Thoracic aorta (tissue), 2 donors: ENCODE measurements at regions not wholly inside any gene's neighbourhood (a gene's known extent, or its start where the extent isn't known, plus 50 kb on each side); places are given as distances from the start of the nearest gene placed in this dataset.
"Not testable (repeated sequence)": the region's sequence is repeated elsewhere in the genome, so short reads cannot be mapped to it uniquely, and the experiment has no call there.

Experiments used
- ATAC-seq: fragments of 150-250 bp; one replicate; pipeline ENCODE4 v1.8.0; 2017; ENCODE audit warnings: low read depth; ENCODE audit not compliant: insufficient number of reproducible peaks, low FRiP score
- DNase-seq: peaks from one replicate; pipeline ENCODE4 v3.0.0-alpha.2; 2020; ENCODE audit warnings: low spot score
- H3K27ac ChIP-seq, 2 donors: fragments of 200-600 bp; sonication (generic); 1 replicate in 1 of 2; 2 replicates in 1 of 2; pipeline ENCODE4 v1.5.1; 2016; ENCODE audit warnings: mild to moderate bottlenecking in 2 of 2, moderate library complexity in 2 of 2
- H3K27me3 ChIP-seq: fragments of 200-600 bp; sonication (generic); replicated peaks from 2 replicates; pipeline ENCODE4 v1.6.0; 2016; ENCODE audit warnings: mild to moderate bottlenecking; ENCODE audit not compliant: insufficient read depth
- H3K36me3 ChIP-seq: fragments of 200-600 bp; sonication (generic); one replicate; pipeline ENCODE4 v1.5.1; 2016
- H3K4me1 ChIP-seq, 2 donors: fragments of 200-600 bp; sonication (generic); 1 replicate in 1 of 2; 2 replicates in 1 of 2; pipeline versions ENCODE4 v1.5.1 to v1.6.0; 2016; ENCODE audit warnings: low read depth in 2 of 2, mild to moderate bottlenecking in 1 of 2; ENCODE audit not compliant: control insufficient read depth in 1 of 2
- H3K4me3 ChIP-seq: fragments of 200-600 bp; sonication (generic); 2 replicates; pipeline ENCODE4 v1.5.1; 2016; ENCODE audit warnings: mild to moderate bottlenecking
- H3K9me3 ChIP-seq: fragments of 200-600 bp; sonication (generic); 2 replicates; pipeline ENCODE4 v1.5.1; 2016
- CTCF ChIP-seq: fragments of 200-600 bp; sonication (generic); IDR thresholded peaks from one replicate; pipeline ENCODE4 v1.5.1; 2019; ENCODE audit warnings: antibody characterized with exemption

DNA sequence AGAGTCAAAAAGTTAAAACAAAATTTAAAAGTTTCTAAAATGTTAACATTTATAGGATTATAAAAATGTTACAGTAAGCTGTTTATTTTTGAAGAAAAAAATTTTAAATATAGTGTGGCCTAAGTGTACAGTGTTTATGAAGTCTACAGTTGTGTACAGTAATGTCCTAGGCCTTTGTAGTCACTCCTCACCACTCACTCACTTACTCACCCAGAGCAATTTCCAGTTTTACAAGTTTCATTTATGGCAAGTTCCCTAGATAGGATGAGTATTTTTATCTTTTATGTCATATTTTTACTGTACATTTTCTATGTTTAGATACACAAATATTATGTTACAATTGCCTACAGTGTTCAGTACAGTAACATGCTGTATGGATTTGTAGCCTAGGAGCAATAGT, 419.9 kb downstream of the ARL4A start:
- H3K27ac ChIP-seq: no peak overlapping the region
- H3K9me3 ChIP-seq: no peaks in the 10 kb centered on the region
- no peaks in the 10 kb centered on the region for H3K27me3 ChIP-seq
- no peaks in the 10 kb centered on the region for H3K4me1 ChIP-seq
- no peaks in the 10 kb centered on the region for H3K36me3 ChIP-seq
- H3K4me3 ChIP-seq: no peak overlapping the region
- no peak for TF ChIP-seq CTCF
- DNase-seq (no peak), ATAC-seq (no peak)

DNA sequence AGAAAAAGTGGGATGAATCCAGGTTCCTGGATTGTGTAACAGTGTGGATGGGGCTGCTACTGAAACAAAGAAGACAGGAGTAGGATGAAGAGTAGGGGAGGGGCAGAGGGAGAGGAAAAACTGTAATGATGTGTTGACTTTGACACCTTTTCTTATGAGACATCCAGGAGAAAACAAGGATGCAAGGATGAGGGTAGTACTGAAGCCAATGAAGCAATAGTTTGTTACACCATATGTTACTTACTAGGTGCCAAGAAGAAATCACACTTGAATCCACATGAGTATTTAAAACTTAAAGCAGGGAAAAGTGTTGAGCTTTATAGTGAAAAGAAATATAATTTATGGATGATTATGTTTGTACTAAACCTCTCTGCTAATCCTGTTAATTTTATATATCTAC, 420.6 kb downstream of the ARL4A start:
- H3K27me3 ChIP-seq: no peaks in the 10 kb centered on the region
- ATAC-seq: no peak
- H3K4me1 ChIP-seq: no peaks in the 10 kb centered on the region
- no peak overlapping the region for H3K27ac ChIP-seq
- TF ChIP-seq CTCF: no peak
- no peaks in the 10 kb centered on the region for H3K36me3 ChIP-seq
- no peak overlapping the region for H3K4me3 ChIP-seq
- no peak for DNase-seq
- no peaks in the 10 kb centered on the region for H3K9me3 ChIP-seq

DNA sequence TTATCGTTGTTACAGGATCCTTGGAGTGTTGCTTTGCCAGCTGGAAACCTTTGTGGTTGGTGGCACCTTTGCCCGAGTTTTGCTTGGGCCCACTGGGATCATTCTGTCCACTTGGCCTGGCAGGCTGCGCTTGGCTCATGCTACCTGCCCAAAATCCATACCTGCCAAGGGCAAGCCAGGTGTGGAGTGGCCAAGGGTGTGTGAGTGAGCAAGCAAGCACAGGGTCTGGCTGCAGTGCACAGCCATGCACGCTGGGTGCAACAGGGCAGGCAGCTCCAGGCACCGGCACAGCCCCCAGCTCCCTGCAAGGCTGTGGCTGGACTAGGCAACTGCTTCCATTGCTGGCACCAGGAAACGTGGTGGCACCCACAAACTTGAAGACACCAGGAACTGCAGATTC, 421.8 kb downstream of the ARL4A start:
- Histone ChIP-seq H3K4me3 (no peak overlapping the region), H3K36me3 (no peaks in the 10 kb centered on the region), H3K9me3 (no peaks in the 10 kb centered on the region), H3K27ac (no peak overlapping the region), H3K4me1 (no peaks in the 10 kb centered on the region), H3K27me3 (no peaks in the 10 kb centered on the region)
- ATAC-seq (no peak), DNase-seq (no peak)
- no peak for TF ChIP-seq CTCF

GRCh38 chr7:13110107-13110506, 422.7 kb downstream of the ARL4A start:
- ATAC-seq (no peak), DNase-seq (no peak)
- H3K27me3 ChIP-seq: no peaks in the 10 kb centered on the region
- TF ChIP-seq CTCF: no peak
- no peaks in the 10 kb centered on the region for H3K9me3 ChIP-seq
- no peaks in the 10 kb centered on the region for H3K4me1 ChIP-seq
- no peak overlapping the region for H3K27ac ChIP-seq
- no peak overlapping the region for H3K4me3 ChIP-seq
- no peaks in the 10 kb centered on the region for H3K36me3 ChIP-seq

- ATAC-seq: no peak
- TF ChIP-seq CTCF: no peak
- H3K27ac ChIP-seq: no peak overlapping the region
Observed at GRCh38 chr7:13111230-13111629, 423.8 kb downstream of the ARL4A start.

GRCh38 chr7:13114240-13114639, 426.8 kb downstream of the ARL4A start:
- not testable (repeated sequence) for ATAC-seq, H3K9me3 ChIP-seq, H3K4me1 ChIP-seq, H3K36me3 ChIP-seq, DNase-seq, H3K27ac ChIP-seq, H3K4me3 ChIP-seq, H3K27me3 ChIP-seq

More at GRCh38 chr7:13111230-13111629, 423.8 kb downstream of the ARL4A start:
- no peaks in the 10 kb centered on the region for H3K27me3 ChIP-seq
- no peak for DNase-seq
- H3K4me3 ChIP-seq: no peak overlapping the region
- H3K36me3 ChIP-seq: no peaks in the 10 kb centered on the region
- no peaks in the 10 kb centered on the region for H3K9me3 ChIP-seq
- no peaks in the 10 kb centered on the region for H3K4me1 ChIP-seq
